ENCODE measurements at regions not wholly inside any gene's neighbourhood (a gene's known extent, or its start where the extent isn't known, plus 50 kb on each side); places are given as distances from the start of the nearest gene placed in this dataset.

GRCh38 chr5:124839371-124839998 lies 93.0 kb upstream of the ZNF608 start:
- no peak for DNase-seq (ENCODE audit: low spot score)

- no peak for DNase-seq (ENCODE audit: low spot score)
Measured at GRCh38 chr5:124841829-124842712, 95.6 kb upstream of the ZNF608 start.

GRCh38 chr5:124842725-124843595 lies 96.5 kb upstream of the ZNF608 start:
- no peak for DNase-seq (ENCODE audit: low spot score)

- no peak for DNase-seq (ENCODE audit: low spot score)
Measured at GRCh38 chr5:124843596-124843899, 97.1 kb upstream of the ZNF608 start.

GRCh38 chr5:124844371-124844920 lies 98.0 kb upstream of the ZNF608 start:
- DNase-seq (ENCODE audit: low spot score), result no peak

GRCh38 chr5:124847907-124848306 lies 101.5 kb upstream of the ZNF608 start:
- no peak for DNase-seq (ENCODE audit: low spot score)

- no peak for DNase-seq (ENCODE audit: low spot score)
Measured at GRCh38 chr5:124849774-124850173, 103.3 kb upstream of the ZNF608 start.

GRCh38 chr5:124856726-124857125 lies 110.3 kb upstream of the ZNF608 start:
- DNase-seq (ENCODE audit: low spot score), result no peak

GRCh38 chr5:124858612-124859011 lies 112.2 kb upstream of the ZNF608 start:
- no peak for DNase-seq (ENCODE audit: low spot score)

- DNase-seq (ENCODE audit: low spot score), result no peak
Measured at GRCh38 chr5:124859027-124859426, 112.6 kb upstream of the ZNF608 start.

GRCh38 chr5:124859556-124860290 lies 113.3 kb upstream of the ZNF608 start:
- no peak for DNase-seq (ENCODE audit: low spot score)

- no peak for DNase-seq (ENCODE audit: low spot score)
Measured at GRCh38 chr5:124860291-124860655, 113.8 kb upstream of the ZNF608 start.

- DNase-seq (ENCODE audit: low spot score), result no peak
Measured at GRCh38 chr5:124865066-124865465, 118.6 kb upstream of the ZNF608 start.

GRCh38 chr5:124865603-124866354 lies 119.3 kb upstream of the ZNF608 start:
- no peak for DNase-seq (ENCODE audit: low spot score)

- DNase-seq (ENCODE audit: low spot score), result no peak
Measured at GRCh38 chr5:124866355-124867136, 120.1 kb upstream of the ZNF608 start.

GRCh38 chr5:124867137-124867704 lies 120.8 kb upstream of the ZNF608 start:
- DNase-seq (ENCODE audit: low spot score), result peak; percentile 33

GRCh38 chr5:124868676-124869075 lies 122.2 kb upstream of the ZNF608 start:
- DNase-seq (ENCODE audit: low spot score), result no peak

GRCh38 chr5:124869426-124870033 lies 123.1 kb upstream of the ZNF608 start:
- DNase-seq (ENCODE audit: low spot score), result no peak

- DNase-seq (ENCODE audit: low spot score), result no peak
Measured at GRCh38 chr5:124870070-124870469, 123.6 kb upstream of the ZNF608 start.

Data from GM03348 (cell line).